ENCODE measurements at regions not wholly inside any gene's neighbourhood (a gene's known extent, or its start where the extent isn't known, plus 50 kb on each side); places are given as distances from the start of the nearest gene placed in this dataset.

- DNase-seq: no peak
- intact Hi-C loops (cut with DNase I): no loop called here
- no peak for TF ChIP-seq POLR2A (IDR thresholded peaks at IDR 0.05)
- TF ChIP-seq EP300 (IDR thresholded peaks at IDR 0.05): no peak
- TF ChIP-seq CTCF (IDR thresholded peaks at IDR 0.05): no peak
- H3K27ac ChIP-seq: no peak overlapping the region
- H3K4me1 ChIP-seq (ENCODE audit: insufficient read depth): peaks cover 1% of the 10 kb centered on the region
- 66 to 73% (median 73%) methylated on average over 2 of the region's 2 CpGs for WGBS, 3 donors
- no peaks in the 10 kb centered on the region for H3K36me3 ChIP-seq
- H3K9me3 ChIP-seq: no peaks in the 10 kb centered on the region
- no peak overlapping the region for H3K4me3 ChIP-seq
- no peaks in the 10 kb centered on the region for H3K27me3 ChIP-seq
Observed at GRCh38 chr5:73280386-73280785, 107.4 kb downstream of the TMEM174 start.

- H3K36me3 ChIP-seq: no peaks in the 10 kb centered on the region
- no peak overlapping the region for H3K27ac ChIP-seq
- 37 to 64% (median 53%) methylated on average over 1 of the region's 1 CpG for WGBS, 3 donors
- peaks cover 1% of the 10 kb centered on the region for H3K4me1 ChIP-seq (ENCODE audit: insufficient read depth)
- DNase-seq: no peak
- intact Hi-C loops (cut with DNase I): loop anchor here in 1 of 4 donors (5.0 kb wide), 1 partner anchor 763 kb away; no protein-coding TSS in a partner anchor
- no peak overlapping the region for H3K4me3 ChIP-seq
- H3K27me3 ChIP-seq: no peaks in the 10 kb centered on the region
- TF ChIP-seq EP300 (IDR thresholded peaks at IDR 0.05) (no peak), CTCF (IDR thresholded peaks at IDR 0.05) (no peak), POLR2A (IDR thresholded peaks at IDR 0.05) (no peak)
- H3K9me3 ChIP-seq: no peaks in the 10 kb centered on the region
Observed at GRCh38 chr5:73279805-73280204, 106.8 kb downstream of the TMEM174 start.

GRCh38 chr5:73278693-73279092 lies 105.7 kb downstream of the TMEM174 start:
- no peaks in the 10 kb centered on the region for H3K9me3 ChIP-seq
- H3K4me3 ChIP-seq: no peak overlapping the region
- no peak overlapping the region for H3K27ac ChIP-seq
- intact Hi-C loops (cut with DNase I): loop anchor here in 1 of 4 donors (5.0 kb wide), 1 partner anchor 761 kb away; no protein-coding TSS in a partner anchor
- no peak for TF ChIP-seq CTCF (IDR thresholded peaks at IDR 0.05)
- TF ChIP-seq POLR2A (IDR thresholded peaks at IDR 0.05): no peak
- no peak for TF ChIP-seq EP300 (IDR thresholded peaks at IDR 0.05)
- DNase-seq: no peak
- WGBS, 3 donors: 67 to 79% (median 71%) methylated on average over 6 of the region's 6 CpGs
- no peaks in the 10 kb centered on the region for H3K27me3 ChIP-seq
- peaks cover 1% of the 10 kb centered on the region for H3K4me1 ChIP-seq (ENCODE audit: insufficient read depth)
- no peaks in the 10 kb centered on the region for H3K36me3 ChIP-seq

GRCh38 chr5:73274881-73275663 lies 102.1 kb downstream of the TMEM174 start:
- 45 to 52% (median 45%) methylated on average over 15 of the region's 15 CpGs for WGBS, 3 donors

More at GRCh38 chr5:73274881-73275663, 102.1 kb downstream of the TMEM174 start:
- DNase-seq: peak in 1 of 5 donors; percentile 27
- no peaks in the 10 kb centered on the region for H3K9me3 ChIP-seq
- no peaks in the 10 kb centered on the region for H3K36me3 ChIP-seq
- intact Hi-C loops (cut with DNase I): loop anchor here in 1 of 4 donors (5.0 kb wide), 1 partner anchor 758 kb away; no protein-coding TSS in a partner anchor
- no peak overlapping the region for H3K27ac ChIP-seq
- no peak overlapping the region for H3K4me3 ChIP-seq
- no peaks in the 10 kb centered on the region for H3K4me1 ChIP-seq (ENCODE audit: insufficient read depth)
- H3K27me3 ChIP-seq: no peaks in the 10 kb centered on the region
- TF ChIP-seq EP300 (IDR thresholded peaks at IDR 0.05): no peak
- no peak for TF ChIP-seq CTCF (IDR thresholded peaks at IDR 0.05)
- no peak for TF ChIP-seq POLR2A (IDR thresholded peaks at IDR 0.05)

Measured in ovary (tissue), 7 donors.